OCI-LY3 (cell line): ENCODE measurements at regions not wholly inside any gene's neighbourhood (a gene's known extent, or its start where the extent isn't known, plus 50 kb on each side); places are given as distances from the start of the nearest gene placed in this dataset.

ENCODE experiments used
- EZH2phosphoT487 ChIP-seq: fragments of 200-600 bp; shearing (Covaris generic); IDR thresholded peaks from 2 replicates; pipeline ENCODE4 v1.6.1; 2018; ENCODE audit warnings: antibody characterized with exemption, mixed run types, low read depth
- TF ChIP-seq, protein P1 (sequence below): fragments of 200-600, 300-600 bp; sonication (generic); IDR thresholded peaks from 2 replicates; pipeline ENCODE4 v1.5.1; 2014; ENCODE audit warnings: antibody characterized with exemption, low read length, low read depth

DNA sequence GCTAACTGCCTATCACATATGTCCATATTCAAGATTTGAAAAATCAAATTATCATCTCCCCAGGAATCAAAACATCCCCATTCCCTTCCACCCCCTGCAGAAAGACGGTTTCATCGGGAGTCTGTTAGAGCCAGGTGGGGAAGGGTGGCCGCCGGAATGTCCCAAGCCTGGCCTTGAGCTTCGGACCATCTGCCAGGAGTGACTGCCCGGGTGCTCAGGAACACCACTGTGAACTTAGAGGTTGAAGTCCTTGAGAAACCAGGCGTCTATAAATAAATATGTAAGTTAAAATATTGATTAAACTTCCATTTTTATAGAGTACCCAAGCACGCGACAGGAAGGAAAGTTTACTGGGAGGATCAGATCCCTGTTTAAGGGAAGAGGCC, 250.8 kb downstream of the DLL1 start:
- TF ChIP-seq, protein P1, sequence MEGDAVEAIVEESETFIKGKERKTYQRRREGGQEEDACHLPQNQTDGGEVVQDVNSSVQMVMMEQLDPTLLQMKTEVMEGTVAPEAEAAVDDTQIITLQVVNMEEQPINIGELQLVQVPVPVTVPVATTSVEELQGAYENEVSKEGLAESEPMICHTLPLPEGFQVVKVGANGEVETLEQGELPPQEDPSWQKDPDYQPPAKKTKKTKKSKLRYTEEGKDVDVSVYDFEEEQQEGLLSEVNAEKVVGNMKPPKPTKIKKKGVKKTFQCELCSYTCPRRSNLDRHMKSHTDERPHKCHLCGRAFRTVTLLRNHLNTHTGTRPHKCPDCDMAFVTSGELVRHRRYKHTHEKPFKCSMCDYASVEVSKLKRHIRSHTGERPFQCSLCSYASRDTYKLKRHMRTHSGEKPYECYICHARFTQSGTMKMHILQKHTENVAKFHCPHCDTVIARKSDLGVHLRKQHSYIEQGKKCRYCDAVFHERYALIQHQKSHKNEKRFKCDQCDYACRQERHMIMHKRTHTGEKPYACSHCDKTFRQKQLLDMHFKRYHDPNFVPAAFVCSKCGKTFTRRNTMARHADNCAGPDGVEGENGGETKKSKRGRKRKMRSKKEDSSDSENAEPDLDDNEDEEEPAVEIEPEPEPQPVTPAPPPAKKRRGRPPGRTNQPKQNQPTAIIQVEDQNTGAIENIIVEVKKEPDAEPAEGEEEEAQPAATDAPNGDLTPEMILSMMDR, result no peak
- TF ChIP-seq EZH2phosphoT487, result no peak
